ENCODE measurements at regions not wholly inside any gene's neighbourhood (a gene's known extent, or its start where the extent isn't known, plus 50 kb on each side); places are given as distances from the start of the nearest gene placed in this dataset.

DNA sequence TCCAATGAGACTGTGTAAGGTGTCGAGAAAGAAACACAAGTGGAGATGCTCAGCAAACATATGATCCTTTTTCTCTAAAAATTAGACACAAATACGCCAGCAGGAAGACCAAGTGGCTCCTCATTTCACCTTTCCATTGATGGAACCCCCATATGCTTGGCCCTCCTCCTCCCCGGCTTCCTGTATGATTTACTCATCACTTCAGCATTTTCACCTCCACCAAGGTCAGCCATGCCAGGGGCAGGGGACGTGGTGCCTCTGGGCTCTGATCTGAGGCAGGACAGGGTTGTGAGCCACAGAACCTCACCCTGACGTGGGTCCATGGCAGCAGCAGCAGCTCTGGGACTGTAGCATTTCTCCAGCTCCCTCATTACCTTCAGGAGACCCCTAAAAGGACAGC, 116.8 kb upstream of the PFKP start:
- Histone ChIP-seq H3K9me2 (ENCODE audit: insufficient read depth) (peaks cover 15% of the 10 kb centered on the region; the same call in 1 of the 2 replicates), H3K36me3 (ENCODE audit: insufficient read depth) (no peaks in the 10 kb centered on the region), H3K27ac (ENCODE audit: low read depth) (no peak overlapping the region), H4K20me1 (replicated peaks; ENCODE audit: insufficient read depth) (no peaks in the 10 kb centered on the region), H3K4me1 (ENCODE audit: insufficient read depth) (no peaks in the 10 kb centered on the region), H2AFZ (no peak overlapping the region), H3K4me3 (no peak overlapping the region), H3F3A (replicated peaks; ENCODE audit: low read depth) (no peaks in the 10 kb centered on the region), H3K4me2 (no peak overlapping the region), H3K27me3 (ENCODE audit: insufficient read depth) (no peaks in the 10 kb centered on the region), H3K79me2 (replicated peaks; ENCODE audit: insufficient read depth) (no peaks in the 10 kb centered on the region)
- H3K27me3 Mint-ChIP-seq (ENCODE audit: insufficient read depth, low read depth, poor library complexity): peaks cover 4% of the 10 kb centered on the region
- no peak overlapping the region for H3K4me3 Mint-ChIP-seq
- no peak overlapping the region for H3K27ac Mint-ChIP-seq
- peaks cover 6% of the 10 kb centered on the region for H3K9me3 Mint-ChIP-seq
- H3K4me1 Mint-ChIP-seq: 0 out of 3 replicates have a peak, but pooled peaks cover 3% of the 10 kb centered on the region
- ATAC-seq (no peak), DNase-seq (ENCODE audit: low spot score) (no peak)
- H3K36me3 Mint-ChIP-seq (ENCODE audit: low read depth): no peaks in the 10 kb centered on the region
- TF ChIP-seq STAT1 (IDR thresholded peaks at IDR 0.05; ENCODE audit: unreplicated experiment) (no peak), ZNF114 (CRISPR knock-in tag; IDR thresholded peaks at IDR 0.05) (no peak), CTCF (conservative IDR thresholded peaks at IDR 0.05; ENCODE audit: low read depth in 2 of 2) (no peak), JUNB (IDR thresholded peaks at IDR 0.05; ENCODE audit: unreplicated experiment) (no peak)
- TF ChIP-seq, protein P1, sequence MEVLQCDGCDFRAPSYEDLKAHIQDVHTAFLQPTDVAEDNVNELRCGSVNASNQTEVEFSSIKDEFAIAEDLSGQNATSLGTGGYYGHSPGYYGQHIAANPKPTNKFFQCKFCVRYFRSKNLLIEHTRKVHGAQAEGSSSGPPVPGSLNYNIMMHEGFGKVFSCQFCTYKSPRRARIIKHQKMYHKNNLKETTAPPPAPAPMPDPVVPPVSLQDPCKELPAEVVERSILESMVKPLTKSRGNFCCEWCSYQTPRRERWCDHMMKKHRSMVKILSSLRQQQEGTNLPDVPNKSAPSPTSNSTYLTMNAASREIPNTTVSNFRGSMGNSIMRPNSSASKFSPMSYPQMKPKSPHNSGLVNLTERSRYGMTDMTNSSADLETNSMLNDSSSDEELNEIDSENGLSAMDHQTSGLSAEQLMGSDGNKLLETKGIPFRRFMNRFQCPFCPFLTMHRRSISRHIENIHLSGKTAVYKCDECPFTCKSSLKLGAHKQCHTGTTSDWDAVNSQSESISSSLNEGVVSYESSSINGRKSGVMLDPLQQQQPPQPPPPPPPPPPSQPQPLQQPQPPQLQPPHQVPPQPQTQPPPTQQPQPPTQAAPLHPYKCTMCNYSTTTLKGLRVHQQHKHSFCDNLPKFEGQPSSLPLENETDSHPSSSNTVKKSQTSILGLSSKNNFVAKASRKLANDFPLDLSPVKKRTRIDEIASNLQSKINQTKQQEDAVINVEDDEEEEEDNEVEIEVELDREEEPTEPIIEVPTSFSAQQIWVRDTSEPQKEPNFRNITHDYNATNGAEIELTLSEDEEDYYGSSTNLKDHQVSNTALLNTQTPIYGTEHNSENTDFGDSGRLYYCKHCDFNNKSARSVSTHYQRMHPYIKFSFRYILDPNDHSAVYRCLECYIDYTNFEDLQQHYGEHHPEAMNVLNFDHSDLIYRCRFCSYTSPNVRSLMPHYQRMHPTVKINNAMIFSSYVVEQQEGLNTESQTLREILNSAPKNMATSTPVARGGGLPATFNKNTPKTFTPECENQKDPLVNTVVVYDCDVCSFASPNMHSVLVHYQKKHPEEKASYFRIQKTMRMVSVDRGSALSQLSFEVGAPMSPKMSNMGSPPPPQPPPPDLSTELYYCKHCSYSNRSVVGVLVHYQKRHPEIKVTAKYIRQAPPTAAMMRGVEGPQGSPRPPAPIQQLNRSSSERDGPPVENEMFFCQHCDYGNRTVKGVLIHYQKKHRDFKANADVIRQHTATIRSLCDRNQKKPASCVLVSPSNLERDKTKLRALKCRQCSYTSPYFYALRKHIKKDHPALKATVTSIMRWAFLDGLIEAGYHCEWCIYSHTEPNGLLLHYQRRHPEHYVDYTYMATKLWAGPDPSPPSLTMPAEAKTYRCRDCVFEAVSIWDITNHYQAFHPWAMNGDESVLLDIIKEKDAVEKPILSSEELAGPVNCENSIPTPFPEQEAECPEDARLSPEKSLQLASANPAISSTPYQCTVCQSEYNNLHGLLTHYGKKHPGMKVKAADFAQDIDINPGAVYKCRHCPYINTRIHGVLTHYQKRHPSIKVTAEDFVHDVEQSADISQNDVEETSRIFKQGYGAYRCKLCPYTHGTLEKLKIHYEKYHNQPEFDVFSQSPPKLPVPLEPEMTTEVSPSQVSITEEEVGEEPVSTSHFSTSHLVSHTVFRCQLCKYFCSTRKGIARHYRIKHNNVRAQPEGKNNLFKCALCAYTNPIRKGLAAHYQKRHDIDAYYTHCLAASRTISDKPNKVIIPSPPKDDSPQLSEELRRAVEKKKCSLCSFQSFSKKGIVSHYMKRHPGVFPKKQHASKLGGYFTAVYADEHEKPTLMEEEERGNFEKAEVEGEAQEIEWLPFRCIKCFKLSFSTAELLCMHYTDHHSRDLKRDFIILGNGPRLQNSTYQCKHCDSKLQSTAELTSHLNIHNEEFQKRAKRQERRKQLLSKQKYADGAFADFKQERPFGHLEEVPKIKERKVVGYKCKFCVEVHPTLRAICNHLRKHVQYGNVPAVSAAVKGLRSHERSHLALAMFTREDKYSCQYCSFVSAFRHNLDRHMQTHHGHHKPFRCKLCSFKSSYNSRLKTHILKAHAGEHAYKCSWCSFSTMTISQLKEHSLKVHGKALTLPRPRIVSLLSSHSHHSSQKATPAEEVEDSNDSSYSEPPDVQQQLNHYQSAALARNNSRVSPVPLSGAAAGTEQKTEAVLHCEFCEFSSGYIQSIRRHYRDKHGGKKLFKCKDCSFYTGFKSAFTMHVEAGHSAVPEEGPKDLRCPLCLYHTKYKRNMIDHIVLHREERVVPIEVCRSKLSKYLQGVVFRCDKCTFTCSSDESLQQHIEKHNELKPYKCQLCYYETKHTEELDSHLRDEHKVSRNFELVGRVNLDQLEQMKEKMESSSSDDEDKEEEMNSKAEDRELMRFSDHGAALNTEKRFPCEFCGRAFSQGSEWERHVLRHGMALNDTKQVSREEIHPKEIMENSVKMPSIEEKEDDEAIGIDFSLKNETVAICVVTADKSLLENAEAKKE (CRISPR knock-in tag; IDR thresholded peaks at IDR 0.05): no peak
- TF ChIP-seq, protein P2, sequence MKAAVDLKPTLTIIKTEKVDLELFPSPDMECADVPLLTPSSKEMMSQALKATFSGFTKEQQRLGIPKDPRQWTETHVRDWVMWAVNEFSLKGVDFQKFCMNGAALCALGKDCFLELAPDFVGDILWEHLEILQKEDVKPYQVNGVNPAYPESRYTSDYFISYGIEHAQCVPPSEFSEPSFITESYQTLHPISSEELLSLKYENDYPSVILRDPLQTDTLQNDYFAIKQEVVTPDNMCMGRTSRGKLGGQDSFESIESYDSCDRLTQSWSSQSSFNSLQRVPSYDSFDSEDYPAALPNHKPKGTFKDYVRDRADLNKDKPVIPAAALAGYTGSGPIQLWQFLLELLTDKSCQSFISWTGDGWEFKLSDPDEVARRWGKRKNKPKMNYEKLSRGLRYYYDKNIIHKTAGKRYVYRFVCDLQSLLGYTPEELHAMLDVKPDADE (IDR thresholded peaks at IDR 0.05): no peak
- TF ChIP-seq, protein P3, sequence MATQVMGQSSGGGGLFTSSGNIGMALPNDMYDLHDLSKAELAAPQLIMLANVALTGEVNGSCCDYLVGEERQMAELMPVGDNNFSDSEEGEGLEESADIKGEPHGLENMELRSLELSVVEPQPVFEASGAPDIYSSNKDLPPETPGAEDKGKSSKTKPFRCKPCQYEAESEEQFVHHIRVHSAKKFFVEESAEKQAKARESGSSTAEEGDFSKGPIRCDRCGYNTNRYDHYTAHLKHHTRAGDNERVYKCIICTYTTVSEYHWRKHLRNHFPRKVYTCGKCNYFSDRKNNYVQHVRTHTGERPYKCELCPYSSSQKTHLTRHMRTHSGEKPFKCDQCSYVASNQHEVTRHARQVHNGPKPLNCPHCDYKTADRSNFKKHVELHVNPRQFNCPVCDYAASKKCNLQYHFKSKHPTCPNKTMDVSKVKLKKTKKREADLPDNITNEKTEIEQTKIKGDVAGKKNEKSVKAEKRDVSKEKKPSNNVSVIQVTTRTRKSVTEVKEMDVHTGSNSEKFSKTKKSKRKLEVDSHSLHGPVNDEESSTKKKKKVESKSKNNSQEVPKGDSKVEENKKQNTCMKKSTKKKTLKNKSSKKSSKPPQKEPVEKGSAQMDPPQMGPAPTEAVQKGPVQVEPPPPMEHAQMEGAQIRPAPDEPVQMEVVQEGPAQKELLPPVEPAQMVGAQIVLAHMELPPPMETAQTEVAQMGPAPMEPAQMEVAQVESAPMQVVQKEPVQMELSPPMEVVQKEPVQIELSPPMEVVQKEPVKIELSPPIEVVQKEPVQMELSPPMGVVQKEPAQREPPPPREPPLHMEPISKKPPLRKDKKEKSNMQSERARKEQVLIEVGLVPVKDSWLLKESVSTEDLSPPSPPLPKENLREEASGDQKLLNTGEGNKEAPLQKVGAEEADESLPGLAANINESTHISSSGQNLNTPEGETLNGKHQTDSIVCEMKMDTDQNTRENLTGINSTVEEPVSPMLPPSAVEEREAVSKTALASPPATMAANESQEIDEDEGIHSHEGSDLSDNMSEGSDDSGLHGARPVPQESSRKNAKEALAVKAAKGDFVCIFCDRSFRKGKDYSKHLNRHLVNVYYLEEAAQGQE (IDR thresholded peaks at IDR 0.05; ENCODE audit: unreplicated experiment): no peak
